PC-9 (cell line): ENCODE measurements at regions not wholly inside any gene's neighbourhood (a gene's known extent, or its start where the extent isn't known, plus 50 kb on each side); places are given as distances from the start of the nearest gene placed in this dataset.
"Not testable (repeated sequence)": the region's sequence is repeated elsewhere in the genome, so short reads cannot be mapped to it uniquely, and the experiment has no call there.

Experiments
- EZH2 ChIP-seq: fragments of 200-600 bp; sonication (generic); IDR thresholded peaks from 2 replicates; pipeline ENCODE4 v1.8.0; 2017; ENCODE audit warnings: antibody characterized with exemption, low read depth
- TF ChIP-seq, protein P1 (sequence below): fragments of 200-600 bp; sonication (generic); conservative IDR thresholded peaks from 2 replicates; pipeline ENCODE4 v1.6.1; 2017; ENCODE audit warnings: mixed run types, antibody characterized with exemption, mild to moderate bottlenecking, moderate library complexity

DNA sequence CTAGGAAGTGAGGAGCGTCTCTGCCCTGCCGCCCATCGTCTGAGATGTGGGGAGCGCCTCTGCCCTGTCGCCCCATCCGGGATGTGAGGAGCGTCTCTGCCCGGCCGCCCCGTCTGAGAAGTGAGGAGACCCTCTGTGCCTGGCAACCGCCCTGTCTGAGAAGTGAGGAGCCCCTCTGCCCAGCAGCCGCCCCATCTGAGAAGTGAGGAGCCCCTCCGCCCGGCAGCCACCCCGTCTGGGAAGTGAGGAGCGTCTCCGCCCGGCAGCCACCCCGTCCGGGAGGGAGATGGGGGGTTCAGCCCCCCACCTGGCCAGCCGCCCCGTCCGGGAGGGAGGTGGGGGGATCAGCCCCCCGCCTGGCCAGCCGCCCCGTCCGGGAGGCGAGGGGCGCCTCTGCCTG, 840.5 kb upstream of the CHORDC1 start:
- TF ChIP-seq, protein P1, sequence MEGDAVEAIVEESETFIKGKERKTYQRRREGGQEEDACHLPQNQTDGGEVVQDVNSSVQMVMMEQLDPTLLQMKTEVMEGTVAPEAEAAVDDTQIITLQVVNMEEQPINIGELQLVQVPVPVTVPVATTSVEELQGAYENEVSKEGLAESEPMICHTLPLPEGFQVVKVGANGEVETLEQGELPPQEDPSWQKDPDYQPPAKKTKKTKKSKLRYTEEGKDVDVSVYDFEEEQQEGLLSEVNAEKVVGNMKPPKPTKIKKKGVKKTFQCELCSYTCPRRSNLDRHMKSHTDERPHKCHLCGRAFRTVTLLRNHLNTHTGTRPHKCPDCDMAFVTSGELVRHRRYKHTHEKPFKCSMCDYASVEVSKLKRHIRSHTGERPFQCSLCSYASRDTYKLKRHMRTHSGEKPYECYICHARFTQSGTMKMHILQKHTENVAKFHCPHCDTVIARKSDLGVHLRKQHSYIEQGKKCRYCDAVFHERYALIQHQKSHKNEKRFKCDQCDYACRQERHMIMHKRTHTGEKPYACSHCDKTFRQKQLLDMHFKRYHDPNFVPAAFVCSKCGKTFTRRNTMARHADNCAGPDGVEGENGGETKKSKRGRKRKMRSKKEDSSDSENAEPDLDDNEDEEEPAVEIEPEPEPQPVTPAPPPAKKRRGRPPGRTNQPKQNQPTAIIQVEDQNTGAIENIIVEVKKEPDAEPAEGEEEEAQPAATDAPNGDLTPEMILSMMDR, result not testable (repeated sequence)
- not testable (repeated sequence) for TF ChIP-seq EZH2
